H1 (cell line): ENCODE measurements at regions not wholly inside any gene's neighbourhood (a gene's known extent, or its start where the extent isn't known, plus 50 kb on each side); places are given as distances from the start of the nearest gene placed in this dataset.

Experiments used
- CTCF ChIA-PET: fragments of 300-600 bp; sonication (Branson Sonifier 250); formaldehyde crosslinking; loops from one replicate; lab custom pipeline; 2021; ENCODE audit not compliant: partially characterized antibody; lab: Charles Lee
- POLR2A ChIA-PET: fragments of 300-600 bp; sonication (Branson Sonifier 250); formaldehyde crosslinking; loops from one replicate; lab custom pipeline; 2021; ENCODE audit warnings: inconsistent platforms; ENCODE audit not compliant: partially characterized antibody; lab: Charles Lee
- DNase-seq, 2 experiments: peaks; one replicate each; pipeline versions ENCODE4 v3.0.0 to v3.0.0-alpha.2; 2010 to 2022; ENCODE audit warnings: low spot score in 2 of 2, low read depth in 1 of 2, mixed read lengths in 1 of 2
- FAIRE-seq: peaks from 2 replicates; lab custom pipeline; 2011; peaks lifted over from hg19 to GRCh38; lab: Jason Lieb, UNC
- H2AFZ ChIP-seq: 2 replicates; pipeline ENCODE4 v1.8.1; 2012; ENCODE audit warnings: low read length, inconsistent platforms
- H2AK5ac ChIP-seq: 2 replicates; pipeline ENCODE4 v1.6.1; 2013; ENCODE audit warnings: low read depth, low read length
- H2BK120ac ChIP-seq: replicated peaks from 2 replicates; pipeline ENCODE3; 2013; ENCODE audit warnings: low read depth, low read length, inconsistent platforms
- H2BK12ac ChIP-seq: 2 replicates; pipeline ENCODE4 v1.6.1; 2013; ENCODE audit warnings: low read depth, low read length
- H2BK15ac ChIP-seq: 2 replicates; pipeline ENCODE4 v1.6.1; 2013; ENCODE audit warnings: low read length
- H2BK20ac ChIP-seq: 2 replicates; pipeline ENCODE4 v1.6.1; 2013; ENCODE audit warnings: low read length
- H2BK5ac ChIP-seq: 2 replicates; pipeline ENCODE4 v1.6.1; 2013; ENCODE audit warnings: low read depth, low read length
- H3K14ac ChIP-seq: 2 replicates; pipeline ENCODE4 v1.6.1; 2013; ENCODE audit warnings: inconsistent platforms; ENCODE audit not compliant: insufficient read length
- H3K18ac ChIP-seq: 2 replicates; pipeline ENCODE4 v1.6.1; 2013; ENCODE audit warnings: low read length; ENCODE audit errors: extremely low read depth
- H3K23ac ChIP-seq: 2 replicates; pipeline ENCODE4 v1.6.1; 2013; ENCODE audit warnings: inconsistent platforms; ENCODE audit not compliant: insufficient read length
- H3K23me2 ChIP-seq: 2 replicates; pipeline ENCODE4 v1.6.1; 2013; ENCODE audit warnings: low read depth, low read length
- H3K27ac ChIP-seq: 2 replicates; pipeline ENCODE4 v1.6.1; 2011; ENCODE audit warnings: low read depth, low read length, inconsistent platforms
- H3K27me3 ChIP-seq, 4 experiments: replicated peaks in 1 of 4; 1 replicate in 1 of 4; 2 replicates in 3 of 4; pipeline versions ENCODE4 v1.6.1 to v1.8.1; 2011 to 2013; ENCODE audit warnings: low read length in 3 of 4, mild to moderate bottlenecking in 3 of 4, inconsistent platforms in 2 of 4, mixed read lengths in 2 of 4, moderate library complexity in 1 of 4; ENCODE audit not compliant: control insufficient read depth in 3 of 4, insufficient read depth in 3 of 4; ENCODE audit errors: extremely low read depth in 1 of 4
- H3K36me3 ChIP-seq, 4 experiments: 2 replicates each; pipeline versions ENCODE4 v1.6.1 to v1.8.1; 2011 to 2013; ENCODE audit warnings: mild to moderate bottlenecking in 4 of 4, low read length in 3 of 4, moderate library complexity in 2 of 4, control low read depth in 1 of 4, inconsistent platforms in 1 of 4; ENCODE audit not compliant: insufficient read depth in 4 of 4, control insufficient read depth in 2 of 4
- H3K4ac ChIP-seq: replicated peaks from 2 replicates; pipeline ENCODE3; 2013; ENCODE audit warnings: low read length, low read depth, mixed read lengths, inconsistent platforms; ENCODE audit not compliant: insufficient read length
- H3K4me1 ChIP-seq, 4 experiments: replicated peaks in 1 of 4; 1 replicate in 1 of 4; 2 replicates in 3 of 4; pipeline versions ENCODE4 v1.6.1 to v1.8.1; 2011 to 2013; ENCODE audit warnings: low read length in 3 of 4, inconsistent platforms in 2 of 4, mixed read lengths in 1 of 4; ENCODE audit not compliant: insufficient read depth in 4 of 4, control insufficient read depth in 3 of 4
- H3K4me2 ChIP-seq, 2 experiments: 2 replicates each; pipeline versions ENCODE4 v1.6.1 to v1.8.1; 2011 to 2013; ENCODE audit warnings: low read depth in 2 of 2, low read length in 2 of 2, control low read depth in 1 of 2, inconsistent platforms in 1 of 2, mild to moderate bottlenecking in 1 of 2; ENCODE audit not compliant: insufficient read depth in 1 of 2
- H3K4me3 ChIP-seq, 4 experiments: fragments of 200-600, 300-600 bp in 1 of 4; sonication (generic), shearing (Covaris generic), sonication (Bioruptor Twin) in 1 of 4; 2 replicates each; pipeline versions ENCODE4 v1.5.1 to v1.8.1; 2011 to 2016; ENCODE audit warnings: low read length in 4 of 4, low read depth in 3 of 4, control low read depth in 2 of 4, inconsistent platforms in 2 of 4, mild to moderate bottlenecking in 2 of 4, mixed read lengths in 1 of 4, moderate library complexity in 1 of 4; ENCODE audit not compliant: insufficient read depth in 2 of 4; ENCODE audit errors: extremely low read depth in 1 of 4
- H3K56ac ChIP-seq: replicated peaks from 2 replicates; pipeline ENCODE3; 2013; ENCODE audit warnings: low read depth, mild to moderate bottlenecking, mixed read lengths, low read length, inconsistent platforms; ENCODE audit not compliant: insufficient read length
- H3K79me1 ChIP-seq: 2 replicates; pipeline ENCODE4 v1.6.1; 2013; ENCODE audit warnings: low read depth, low read length, control low read depth
- H3K79me2 ChIP-seq, 2 experiments: 2 replicates each; pipeline versions ENCODE4 v1.6.1 to v1.8.1; 2012 to 2013; ENCODE audit warnings: low read length in 2 of 2, mild to moderate bottlenecking in 2 of 2, inconsistent platforms in 1 of 2; ENCODE audit not compliant: insufficient read depth in 2 of 2, control insufficient read depth in 1 of 2
- H3K9ac ChIP-seq, 4 experiments: replicated peaks in 1 of 4; 1 replicate in 1 of 4; 2 replicates in 3 of 4; pipeline versions ENCODE4 v1.6.1 to v1.8.1; 2011 to 2013; ENCODE audit warnings: low read depth in 3 of 4, low read length in 3 of 4, control low read depth in 2 of 4, mild to moderate bottlenecking in 2 of 4, moderate library complexity in 2 of 4, inconsistent platforms in 1 of 4; ENCODE audit errors: extremely low read depth in 1 of 4
- H3K9me3 ChIP-seq, 2 experiments: 2 replicates each; pipeline versions ENCODE4 v1.6.1 to v1.8.1; 2012 to 2013; ENCODE audit warnings: mild to moderate bottlenecking in 2 of 2, moderate library complexity in 2 of 2, control low read depth in 1 of 2, inconsistent platforms in 1 of 2, low read depth in 1 of 2, low read length in 1 of 2, mixed read lengths in 1 of 2; ENCODE audit not compliant: insufficient read depth in 2 of 2
- H4K20me1 ChIP-seq, 2 experiments: replicated peaks in 1 of 2; 2 replicates each; pipeline versions ENCODE3 to v1.8.1; 2011 to 2013; ENCODE audit warnings: inconsistent platforms in 2 of 2, low read length in 2 of 2, mild to moderate bottlenecking in 1 of 2; ENCODE audit not compliant: insufficient read depth in 2 of 2, control insufficient read depth in 1 of 2
- H4K5ac ChIP-seq: 2 replicates; pipeline ENCODE4 v1.6.1; 2013; ENCODE audit warnings: low read length, low read depth, mixed read lengths, inconsistent platforms; ENCODE audit not compliant: insufficient read length
- H4K8ac ChIP-seq: 2 replicates; pipeline ENCODE4 v1.8.0; 2013; ENCODE audit warnings: mild to moderate bottlenecking, moderate library complexity, low read length, inconsistent platforms; ENCODE audit not compliant: insufficient read depth; ENCODE audit errors: extremely low read depth
- H4K91ac ChIP-seq: replicated peaks from 2 replicates; pipeline ENCODE3; 2013; ENCODE audit warnings: low read length, mixed read lengths, inconsistent platforms; ENCODE audit not compliant: insufficient read length
- BCL11A ChIP-seq, 2 experiments: IDR thresholded peaks; one replicate each; pipeline ENCODE4 v1.6.1; 2011; ENCODE audit warnings: low read depth in 2 of 2, low read length in 2 of 2, mild to moderate bottlenecking in 2 of 2
- CTBP2 ChIP-seq: IDR thresholded peaks from 2 replicates; pipeline ENCODE4 v1.7.0; 2011; ENCODE audit warnings: borderline replicate concordance, mild to moderate bottlenecking, moderate library complexity, mixed read lengths, low read length; ENCODE audit not compliant: insufficient read depth, insufficient read length
- POLR2A ChIP-seq, 2 experiments: IDR thresholded peaks; 1 replicate in 1 of 2; 2 replicates in 1 of 2; pipeline ENCODE4 v1.6.1; 2011; ENCODE audit warnings: low read depth in 2 of 2, low read length in 2 of 2, mild to moderate bottlenecking in 2 of 2; ENCODE audit errors: control extremely low read depth in 1 of 2
- TF ChIP-seq, protein P1 (sequence below): IDR thresholded peaks from 2 replicates; pipeline ENCODE4 v1.6.1; 2011; ENCODE audit warnings: low read depth, mild to moderate bottlenecking, low read length; ENCODE audit not compliant: insufficient read depth

DNA sequence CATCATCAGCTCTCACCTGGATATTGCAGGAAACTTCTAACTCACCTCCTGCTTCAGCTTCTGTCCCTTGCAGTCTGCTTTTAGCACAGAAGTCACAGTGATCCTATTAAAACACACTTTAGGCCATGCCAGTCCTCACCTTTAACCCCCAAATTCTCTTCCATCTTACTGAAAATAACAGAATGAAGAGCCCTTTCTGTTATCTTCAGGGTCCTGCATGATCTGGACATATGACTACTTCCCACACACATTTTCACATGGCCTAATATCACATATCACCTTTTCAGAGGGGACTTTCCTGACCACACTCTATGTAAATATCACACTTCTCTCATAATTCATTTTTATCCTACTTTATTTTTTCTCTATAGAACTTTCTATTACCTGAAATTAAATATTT lies 550.6 kb upstream of the CLINT1 start:
- no peak overlapping the region for H2BK5ac ChIP-seq
- H3K79me1 ChIP-seq, result no peaks in the 10 kb centered on the region
- H3K56ac ChIP-seq, result no peak overlapping the region
- no peak overlapping the region for H2AFZ ChIP-seq
- no peaks in the 10 kb centered on the region for H3K23me2 ChIP-seq
- FAIRE-seq (no peak), DNase-seq (no peak)
- H2BK20ac ChIP-seq, result no peak overlapping the region
- H3K79me2 ChIP-seq, result no peaks in the 10 kb centered on the region
- no peak overlapping the region for H2AK5ac ChIP-seq
- POLR2A ChIA-PET, result no interaction called here
- no peak overlapping the region for H3K23ac ChIP-seq
- H3K27me3 ChIP-seq, result no peaks in the 10 kb centered on the region
- H3K14ac ChIP-seq, result no peak overlapping the region
- no peak overlapping the region for H3K27ac ChIP-seq
- CTCF ChIA-PET, result interaction anchor here (1.5 kb wide), 2 partner anchors 126 to 235 kb away, joined by 3 to 4 read pairs; no protein-coding TSS in a partner anchor
- no peak overlapping the region for H2BK12ac ChIP-seq
- H4K5ac ChIP-seq, result no peak overlapping the region
- no peak overlapping the region for H2BK15ac ChIP-seq
- no peak overlapping the region for H3K9ac ChIP-seq
- H3K4me2 ChIP-seq, result no peak overlapping the region
- H3K4ac ChIP-seq, result no peak overlapping the region
- H3K4me1 ChIP-seq, result no peaks in the 10 kb centered on the region
- no peak overlapping the region for H4K91ac ChIP-seq
- H2BK120ac ChIP-seq, result no peak overlapping the region
- H3K18ac ChIP-seq, result no peak overlapping the region
- H3K4me3 ChIP-seq, result no peak overlapping the region
- H4K8ac ChIP-seq, result no peak overlapping the region
- H4K20me1 ChIP-seq, result no peaks in the 10 kb centered on the region
- no peaks in the 10 kb centered on the region for H3K36me3 ChIP-seq
- H3K9me3 ChIP-seq, result 0 out of 4 replicates have a peak, but pooled peaks cover 0 to under 1% of the 10 kb centered on the region in 2 experiments
- TF ChIP-seq CTBP2 (no peak), BCL11A (IDR thresholded peaks at IDR 0.05; ENCODE audit: low read depth in 2 of 2, low read length in 2 of 2) (no peak), POLR2A (IDR thresholded peaks at IDR 0.05; ENCODE audit: control extremely low read depth in 1 of 2, low read depth in 2 of 2, low read length in 2 of 2) (no peak)
- TF ChIP-seq, protein P1, sequence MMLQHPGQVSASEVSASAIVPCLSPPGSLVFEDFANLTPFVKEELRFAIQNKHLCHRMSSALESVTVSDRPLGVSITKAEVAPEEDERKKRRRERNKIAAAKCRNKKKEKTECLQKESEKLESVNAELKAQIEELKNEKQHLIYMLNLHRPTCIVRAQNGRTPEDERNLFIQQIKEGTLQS, result no peak
